GM18868 (cell line): ENCODE measurements at regions not wholly inside any gene's neighbourhood (a gene's known extent, or its start where the extent isn't known, plus 50 kb on each side); places are given as distances from the start of the nearest gene placed in this dataset.

Source experiments
- ATAC-seq: cut with Tn5 transposase; IDR thresholded peaks from one replicate; pipeline ENCODE4 v1.9.1; 2021; ENCODE audit warnings: mild to moderate bottlenecking, moderate library complexity; ENCODE audit not compliant: unreplicated experiment

- no peak for ATAC-seq
These were observed 246.3 kb downstream of the ACTR3B start for GRCh38 chr7:153005750-153006435.

GRCh38 chr7:153006452-153006851 is 246.9 kb downstream of the ACTR3B start:
- ATAC-seq = no peak

- ATAC-seq = no peak
These were observed 247.4 kb downstream of the ACTR3B start for GRCh38 chr7:153006911-153007310.

GRCh38 chr7:153010416-153010815 is 250.9 kb downstream of the ACTR3B start:
- ATAC-seq = no peak

GRCh38 chr7:153012203-153012602 is 252.7 kb downstream of the ACTR3B start:
- no peak for ATAC-seq

- no peak for ATAC-seq
These were observed 257.7 kb downstream of the ACTR3B start for GRCh38 chr7:153017223-153017622.

GRCh38 chr7:153021542-153021941 is 262.0 kb downstream of the ACTR3B start:
- ATAC-seq = no peak

GRCh38 chr7:153022475-153023193 is 263.1 kb downstream of the ACTR3B start:
- ATAC-seq = no peak

GRCh38 chr7:153023194-153023592 is 263.6 kb downstream of the ACTR3B start:
- no peak for ATAC-seq

- no peak for ATAC-seq
These were observed 267.7 kb downstream of the ACTR3B start for GRCh38 chr7:153027210-153027609.

- no peak for ATAC-seq
These were observed 268.4 kb downstream of the ACTR3B start for GRCh38 chr7:153027904-153028303.

GRCh38 chr7:153030976-153031375 is 271.4 kb downstream of the ACTR3B start:
- no peak for ATAC-seq

GRCh38 chr7:153034791-153035190 is 275.2 kb downstream of the ACTR3B start:
- no peak for ATAC-seq

- no peak for ATAC-seq
These were observed 277.0 kb downstream of the ACTR3B start for GRCh38 chr7:153036396-153037063.

- no peak for ATAC-seq
These were observed 283.9 kb downstream of the ACTR3B start for GRCh38 chr7:153043440-153043839.

GRCh38 chr7:153044981-153045380 is 285.4 kb downstream of the ACTR3B start:
- ATAC-seq = no peak

- no peak for ATAC-seq
These were observed 287.8 kb downstream of the ACTR3B start for GRCh38 chr7:153047079-153047959.

GRCh38 chr7:153052206-153052605 is 292.7 kb downstream of the ACTR3B start:
- ATAC-seq = no peak

GRCh38 chr7:153061910-153062528 is 302.5 kb downstream of the ACTR3B start:
- ATAC-seq = no peak

GRCh38 chr7:153065051-153065450 is 305.5 kb downstream of the ACTR3B start:
- no peak for ATAC-seq

- ATAC-seq = no peak
These were observed 307.2 kb downstream of the ACTR3B start for GRCh38 chr7:153066711-153067110.
